HEK293T (cell line): ENCODE measurements at regions not wholly inside any gene's neighbourhood (a gene's known extent, or its start where the extent isn't known, plus 50 kb on each side); places are given as distances from the start of the nearest gene placed in this dataset.

ENCODE experiments used
- CTCF ChIA-PET: fragments of 350-600 bp; formaldehyde crosslinking; extraction: SDS; loops from one replicate; lab custom pipeline; 2021; ENCODE audit warnings: antibody characterized with exemption, inconsistent platforms; lab: Yijun Ruan, JAX
- POLR2A ChIA-PET: fragments of 350-600 bp; formaldehyde crosslinking; extraction: SDS; loops from one replicate; lab custom pipeline; 2020; ENCODE audit warnings: antibody characterized with exemption, inconsistent platforms; lab: Yijun Ruan, JAX
- DNase-seq: peaks from one replicate; pipeline ENCODE4 v3.0.0; 2012; ENCODE audit warnings: mixed read lengths; ENCODE audit errors: extremely low spot score
- ARNT ChIP-seq: fragments of 450-650 bp; IDR thresholded peaks from 2 replicates; pipeline ENCODE4 v1.6.1; 2017; ENCODE audit warnings: mild to moderate bottlenecking
- BHLHE40 ChIP-seq: fragments of 450-650 bp; IDR thresholded peaks from 2 replicates; pipeline ENCODE4 v1.6.1; 2016; ENCODE audit warnings: mild to moderate bottlenecking, moderate library complexity, borderline replicate concordance
- CTBP1 ChIP-seq: fragments of 450-650 bp; IDR thresholded peaks from 2 replicates; pipeline ENCODE4 v1.6.1; 2016; ENCODE audit warnings: borderline replicate concordance
- ELF4 ChIP-seq: fragments of 450-650 bp; IDR thresholded peaks from 2 replicates; pipeline ENCODE4 v1.6.1; 2017; ENCODE audit warnings: antibody characterized with exemption
- FOXA1 ChIP-seq: fragments of 450-650 bp; IDR thresholded peaks from 2 replicates; pipeline ENCODE4 v1.6.1; 2016; ENCODE audit warnings: mild to moderate bottlenecking
- FOXK2 ChIP-seq: fragments of 450-650 bp; IDR thresholded peaks from 2 replicates; pipeline ENCODE4 v1.6.1; 2016; ENCODE audit warnings: mild to moderate bottlenecking
- FOXM1 ChIP-seq: fragments of 450-650 bp; IDR thresholded peaks from 2 replicates; pipeline ENCODE4 v1.6.1; 2017; ENCODE audit warnings: mild to moderate bottlenecking, borderline replicate concordance
- HDGF ChIP-seq: fragments of 450-650 bp; IDR thresholded peaks from 2 replicates; pipeline ENCODE4 v1.6.1; 2017; ENCODE audit warnings: antibody characterized with exemption, borderline replicate concordance
- L3MBTL2 ChIP-seq: fragments of 450-650 bp; conservative IDR thresholded peaks from 2 replicates; pipeline ENCODE4 v1.6.1; 2016; ENCODE audit warnings: mild to moderate bottlenecking
- LEF1 ChIP-seq: fragments of 450-650 bp; IDR thresholded peaks from 2 replicates; pipeline ENCODE4 v1.6.1; 2017; ENCODE audit warnings: mild to moderate bottlenecking, borderline replicate concordance
- NFRKB ChIP-seq: fragments of 450-650 bp; IDR thresholded peaks from 2 replicates; pipeline ENCODE4 v1.6.1; 2016; ENCODE audit warnings: mild to moderate bottlenecking, moderate library complexity
- PKNOX1 ChIP-seq: fragments of 450-650 bp; IDR thresholded peaks from 2 replicates; pipeline ENCODE4 v1.6.1; 2016
- SP1 ChIP-seq: fragments of 450-650 bp; IDR thresholded peaks from 2 replicates; pipeline ENCODE4 v1.6.1; 2017
- SUZ12 ChIP-seq: fragments of 450-650 bp; IDR thresholded peaks from 2 replicates; pipeline ENCODE4 v1.6.1; 2016; ENCODE audit warnings: mild to moderate bottlenecking
- TARDBP ChIP-seq: fragments of 450-650 bp; IDR thresholded peaks from 2 replicates; pipeline ENCODE4 v1.6.1; 2016
- ZNF384 ChIP-seq: fragments of 450-650 bp; IDR thresholded peaks from 2 replicates; pipeline ENCODE4 v1.6.1; 2016

DNA sequence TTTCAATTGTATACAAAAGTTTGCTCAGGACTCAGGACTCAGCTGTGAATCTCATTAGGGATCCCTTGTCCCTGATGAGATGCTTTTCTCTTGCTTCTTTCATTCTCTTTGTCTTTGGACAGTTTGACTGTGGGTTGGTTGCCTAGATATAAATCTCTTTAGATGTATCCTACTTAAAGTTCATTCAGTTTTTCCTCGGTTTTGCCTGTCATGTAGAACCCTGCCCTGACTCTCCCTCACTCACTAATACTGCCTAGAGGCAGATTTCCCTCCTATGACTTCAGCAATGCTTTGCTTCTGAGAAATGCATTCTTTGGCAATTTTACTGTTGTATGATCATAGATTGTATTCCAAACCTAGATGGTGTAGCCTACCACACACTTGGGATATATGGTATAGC is 421.4 kb upstream of the TCF4 start:
- CTCF ChIA-PET = no interaction called here
- DNase-seq = no peak
- POLR2A ChIA-PET = no interaction called here
- TF ChIP-seq FOXA1 (no peak), LEF1 (no peak), ARNT (no peak), SUZ12 (no peak), BHLHE40 (no peak), ELF4 (no peak), NFRKB (no peak), PKNOX1 (no peak), FOXK2 (no peak), SP1 (no peak), ZNF384 (no peak), L3MBTL2 (no peak), CTBP1 (no peak), TARDBP (no peak), HDGF (no peak), FOXM1 (no peak)

DNA sequence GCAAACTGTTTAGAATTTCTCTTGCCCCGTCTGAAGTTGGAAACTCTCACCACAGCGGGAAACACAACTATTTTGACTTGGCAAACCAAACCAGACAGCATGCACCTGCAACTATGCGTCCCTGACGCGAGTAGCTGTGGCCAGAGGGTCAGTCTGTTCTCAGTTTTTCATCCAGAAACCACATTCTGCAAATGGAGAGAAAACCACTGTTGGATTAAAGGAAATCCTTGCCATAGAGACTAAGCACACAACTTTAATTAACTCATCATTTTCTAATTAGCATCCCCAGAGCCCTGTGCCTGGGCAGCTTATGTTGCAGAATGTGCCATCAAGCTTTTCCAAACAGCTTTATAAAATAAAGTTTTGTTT is 415.7 kb upstream of the TCF4 start:
- ChIA-PET POLR2A (no interaction called here), CTCF (no interaction called here)
- TF ChIP-seq PKNOX1 (no peak), ZNF384 (no peak), FOXA1 (no peak), ARNT (no peak), L3MBTL2 (no peak), LEF1 (no peak), ELF4 (no peak), FOXK2 (no peak), BHLHE40 (no peak), FOXM1 (no peak), SP1 (no peak), HDGF (no peak), TARDBP (no peak), NFRKB (no peak)
- DNase-seq = no peak

- ChIA-PET POLR2A (no interaction called here), CTCF (no interaction called here)
- DNase-seq = no peak
- TF ChIP-seq ZNF384 (no peak), PKNOX1 (no peak), FOXM1 (no peak), TARDBP (no peak), ARNT (no peak), CTBP1 (no peak)
Measured at GRCh38 chr18:56003009-56003719, 415.2 kb upstream of the TCF4 start.

GRCh38 chr18:56001576-56001975 is 413.6 kb upstream of the TCF4 start:
- CTCF ChIA-PET = no interaction called here
- no peak for TF ChIP-seq BHLHE40
- no peak for TF ChIP-seq CTBP1
- no peak for TF ChIP-seq ZNF384
- TF ChIP-seq TARDBP = no peak
- TF ChIP-seq ARNT = no peak
- no peak for TF ChIP-seq SP1
- TF ChIP-seq PKNOX1 = no peak
- TF ChIP-seq L3MBTL2 = no peak
- no peak for TF ChIP-seq FOXM1
- TF ChIP-seq SUZ12 = no peak
- no peak for TF ChIP-seq FOXA1
- TF ChIP-seq ELF4 = no peak
- TF ChIP-seq NFRKB = no peak
- no peak for TF ChIP-seq FOXK2
- POLR2A ChIA-PET = no interaction called here
- no peak for DNase-seq

DNA sequence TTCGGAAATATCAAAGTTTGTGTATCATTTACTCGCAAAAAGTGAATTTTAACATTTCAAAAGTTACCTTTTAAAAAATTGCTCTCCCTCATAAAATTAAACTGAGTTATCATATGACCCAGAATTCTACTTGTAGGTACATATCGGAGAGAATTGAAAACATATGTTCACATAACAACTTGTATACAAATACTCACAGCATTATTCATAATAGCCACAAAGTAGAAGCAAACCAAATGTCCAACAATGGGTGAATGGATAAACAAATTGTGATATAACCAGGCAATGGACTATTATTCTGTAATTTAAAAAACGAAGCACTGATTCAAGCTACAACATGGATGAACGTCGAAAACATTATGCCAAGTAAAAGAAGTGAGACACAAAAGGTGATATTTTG is 412.0 kb upstream of the TCF4 start:
- ChIA-PET CTCF (no interaction called here), POLR2A (no interaction called here)
- DNase-seq = no peak
- TF ChIP-seq BHLHE40 (no peak), SP1 (no peak), FOXK2 (no peak), CTBP1 (no peak), FOXM1 (no peak), TARDBP (no peak)

GRCh38 chr18:55999641-56000040 is 411.6 kb upstream of the TCF4 start:
- TF ChIP-seq ARNT (no peak), HDGF (no peak), FOXM1 (no peak), PKNOX1 (no peak), TARDBP (no peak), ELF4 (no peak), FOXK2 (no peak), BHLHE40 (no peak), LEF1 (no peak), SUZ12 (no peak), FOXA1 (no peak), ZNF384 (no peak), L3MBTL2 (no peak), CTBP1 (no peak), NFRKB (no peak), SP1 (no peak)
- DNase-seq = no peak
- ChIA-PET CTCF (no interaction called here), POLR2A (no interaction called here)
